ENCODE measurements at regions not wholly inside any gene's neighbourhood (a gene's known extent, or its start where the extent isn't known, plus 50 kb on each side); places are given as distances from the start of the nearest gene placed in this dataset.

DNA sequence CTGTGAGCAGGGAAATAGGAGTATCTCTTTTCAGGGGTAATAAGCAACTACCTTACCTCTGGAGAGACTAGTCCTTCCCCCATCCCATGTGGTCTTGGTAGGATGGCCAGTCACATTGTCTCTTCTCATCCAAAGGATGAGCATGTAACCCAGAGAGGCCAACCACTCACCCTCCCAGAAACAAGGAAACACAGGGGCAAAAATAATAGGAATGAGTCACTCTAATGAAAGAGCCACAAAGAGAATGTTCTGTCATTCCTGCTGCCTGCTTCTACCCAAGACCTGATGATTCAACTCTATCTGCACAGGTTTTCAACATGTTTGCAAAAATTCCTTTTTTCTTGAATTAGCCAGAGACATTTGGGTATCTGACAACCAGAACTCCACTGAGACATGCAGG lies 99.3 kb upstream of the NFE2L3 start:
- Histone ChIP-seq H2BK15ac (replicated peaks; ENCODE audit: low read depth) (no peak overlapping the region), H4K8ac (ENCODE audit: low read depth, low read length) (no peak overlapping the region), H3K23ac (ENCODE audit: low read length) (no peak overlapping the region), H3K79me2 (ENCODE audit: control insufficient read depth, insufficient read depth, low read length) (no peaks in the 10 kb centered on the region), H3K79me1 (ENCODE audit: low read length) (no peaks in the 10 kb centered on the region), H3K36me3 (ENCODE audit: control insufficient read depth, insufficient read depth, low read length) (no peaks in the 10 kb centered on the region), H3K4ac (ENCODE audit: low read depth, low read length) (no peak overlapping the region), H3K56ac (ENCODE audit: low read length) (no peak overlapping the region), H3K4me3 (ENCODE audit: low read length) (no peak overlapping the region), H4K5ac (ENCODE audit: low read length) (no peak overlapping the region), H2BK120ac (ENCODE audit: low read depth, low read length) (no peak overlapping the region), H3K4me1 (ENCODE audit: control insufficient read depth, low read depth, low read length) (no peaks in the 10 kb centered on the region), H2BK5ac (ENCODE audit: low read length) (no peak overlapping the region), H3K18ac (ENCODE audit: low read length) (no peak overlapping the region), H3K4me2 (ENCODE audit: low read length) (no peak overlapping the region), H3K27me3 (ENCODE audit: insufficient read depth, low read length, poor library complexity) (no peaks in the 10 kb centered on the region), H3K9ac (ENCODE audit: low read length) (no peak overlapping the region), H3K27ac (ENCODE audit: low read depth, low read length) (no peak overlapping the region), H2AK5ac (ENCODE audit: low read length) (no peak overlapping the region)
- DNase-seq = no peak

DNA sequence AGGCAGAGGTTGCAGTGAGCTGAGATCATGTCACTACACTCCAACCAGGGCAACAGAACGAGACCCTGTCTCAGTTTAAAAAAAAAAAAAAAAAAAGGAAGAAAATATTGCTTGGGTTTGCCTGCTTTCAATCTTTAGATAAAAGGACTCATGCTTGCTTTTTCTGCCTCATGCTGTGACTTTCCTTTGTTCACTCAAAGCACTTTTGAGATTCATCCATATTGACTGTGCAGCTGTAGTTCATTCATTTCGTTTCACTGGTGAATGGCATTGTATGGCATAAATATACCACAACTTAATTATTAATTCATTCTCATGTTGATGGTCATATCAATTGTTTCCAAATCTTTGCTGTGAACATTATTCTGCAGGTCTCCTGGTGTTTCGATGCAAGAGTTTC lies 97.6 kb upstream of the NFE2L3 start:
- H3K18ac ChIP-seq (ENCODE audit: low read length) = no peak overlapping the region
- H4K5ac ChIP-seq (ENCODE audit: low read length) = no peak overlapping the region
- DNase-seq = no peak
- H3K27me3 ChIP-seq (ENCODE audit: insufficient read depth, low read length, poor library complexity) = no peaks in the 10 kb centered on the region
- no peak overlapping the region for H3K27ac ChIP-seq (ENCODE audit: low read depth, low read length)
- H2BK5ac ChIP-seq (ENCODE audit: low read length) = no peak overlapping the region
- no peak overlapping the region for H3K23ac ChIP-seq (ENCODE audit: low read length)
- no peak overlapping the region for H2BK120ac ChIP-seq (ENCODE audit: low read depth, low read length)
- no peaks in the 10 kb centered on the region for H3K79me1 ChIP-seq (ENCODE audit: low read length)
- no peak overlapping the region for H3K56ac ChIP-seq (ENCODE audit: low read length)
- H2AK5ac ChIP-seq (ENCODE audit: low read length) = no peak overlapping the region
- H3K4me2 ChIP-seq (ENCODE audit: low read length) = no peak overlapping the region
- no peaks in the 10 kb centered on the region for H3K79me2 ChIP-seq (ENCODE audit: control insufficient read depth, insufficient read depth, low read length)
- WGBS (ENCODE audit: extremely low coverage, insufficient coverage, low lambda C conversion rate) = no CpG with 5 or more reads among the region's 3 CpGs
- no peaks in the 10 kb centered on the region for H3K4me1 ChIP-seq (ENCODE audit: control insufficient read depth, low read depth, low read length)
- H3K36me3 ChIP-seq (ENCODE audit: control insufficient read depth, insufficient read depth, low read length) = no peaks in the 10 kb centered on the region
- H4K8ac ChIP-seq (ENCODE audit: low read depth, low read length) = no peak overlapping the region
- H3K9ac ChIP-seq (ENCODE audit: low read length) = no peak overlapping the region
- H3K4ac ChIP-seq (ENCODE audit: low read depth, low read length) = no peak overlapping the region
- no peak overlapping the region for H3K4me3 ChIP-seq (ENCODE audit: low read length)
- H2BK15ac ChIP-seq (replicated peaks; ENCODE audit: low read depth) = no peak overlapping the region

DNA sequence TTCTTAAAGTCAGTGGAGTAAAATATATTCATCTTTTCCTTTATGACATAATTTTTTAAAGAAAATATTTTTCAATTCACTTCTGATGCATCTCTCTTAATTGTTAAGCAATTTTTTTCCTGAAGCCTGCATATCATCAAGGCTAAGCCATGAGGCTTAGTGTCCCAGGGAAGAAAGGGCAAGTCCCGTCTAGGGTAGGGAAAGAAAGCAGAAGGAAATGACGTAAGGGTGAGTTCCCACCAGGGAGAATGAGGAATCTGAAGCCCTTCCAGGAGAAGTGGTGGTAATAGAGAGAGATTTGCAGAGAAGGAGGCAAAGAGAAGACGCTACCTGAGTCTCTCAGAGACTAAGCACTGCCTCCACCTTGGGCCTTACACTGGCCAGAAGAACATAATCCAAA lies 96.8 kb upstream of the NFE2L3 start:
- Histone ChIP-seq H3K4ac (ENCODE audit: low read depth, low read length) (no peak overlapping the region), H3K79me2 (ENCODE audit: control insufficient read depth, insufficient read depth, low read length) (no peaks in the 10 kb centered on the region), H3K56ac (ENCODE audit: low read length) (no peak overlapping the region), H3K9ac (ENCODE audit: low read length) (no peak overlapping the region), H3K18ac (ENCODE audit: low read length) (no peak overlapping the region), H4K5ac (ENCODE audit: low read length) (no peak overlapping the region), H2AK5ac (ENCODE audit: low read length) (no peak overlapping the region), H3K23ac (ENCODE audit: low read length) (no peak overlapping the region), H3K4me3 (ENCODE audit: low read length) (no peak overlapping the region), H2BK120ac (ENCODE audit: low read depth, low read length) (no peak overlapping the region), H3K79me1 (ENCODE audit: low read length) (no peaks in the 10 kb centered on the region), H3K4me2 (ENCODE audit: low read length) (no peak overlapping the region), H3K27ac (ENCODE audit: low read depth, low read length) (no peak overlapping the region), H3K27me3 (ENCODE audit: insufficient read depth, low read length, poor library complexity) (no peaks in the 10 kb centered on the region), H2BK15ac (replicated peaks; ENCODE audit: low read depth) (no peak overlapping the region), H4K8ac (ENCODE audit: low read depth, low read length) (no peak overlapping the region), H3K36me3 (ENCODE audit: control insufficient read depth, insufficient read depth, low read length) (no peaks in the 10 kb centered on the region), H3K4me1 (ENCODE audit: control insufficient read depth, low read depth, low read length) (no peaks in the 10 kb centered on the region), H2BK5ac (ENCODE audit: low read length) (no peak overlapping the region)
- no peak for DNase-seq
- no CpG with 5 or more reads among the region's 3 CpGs for WGBS (ENCODE audit: extremely low coverage, insufficient coverage, low lambda C conversion rate)

DNA sequence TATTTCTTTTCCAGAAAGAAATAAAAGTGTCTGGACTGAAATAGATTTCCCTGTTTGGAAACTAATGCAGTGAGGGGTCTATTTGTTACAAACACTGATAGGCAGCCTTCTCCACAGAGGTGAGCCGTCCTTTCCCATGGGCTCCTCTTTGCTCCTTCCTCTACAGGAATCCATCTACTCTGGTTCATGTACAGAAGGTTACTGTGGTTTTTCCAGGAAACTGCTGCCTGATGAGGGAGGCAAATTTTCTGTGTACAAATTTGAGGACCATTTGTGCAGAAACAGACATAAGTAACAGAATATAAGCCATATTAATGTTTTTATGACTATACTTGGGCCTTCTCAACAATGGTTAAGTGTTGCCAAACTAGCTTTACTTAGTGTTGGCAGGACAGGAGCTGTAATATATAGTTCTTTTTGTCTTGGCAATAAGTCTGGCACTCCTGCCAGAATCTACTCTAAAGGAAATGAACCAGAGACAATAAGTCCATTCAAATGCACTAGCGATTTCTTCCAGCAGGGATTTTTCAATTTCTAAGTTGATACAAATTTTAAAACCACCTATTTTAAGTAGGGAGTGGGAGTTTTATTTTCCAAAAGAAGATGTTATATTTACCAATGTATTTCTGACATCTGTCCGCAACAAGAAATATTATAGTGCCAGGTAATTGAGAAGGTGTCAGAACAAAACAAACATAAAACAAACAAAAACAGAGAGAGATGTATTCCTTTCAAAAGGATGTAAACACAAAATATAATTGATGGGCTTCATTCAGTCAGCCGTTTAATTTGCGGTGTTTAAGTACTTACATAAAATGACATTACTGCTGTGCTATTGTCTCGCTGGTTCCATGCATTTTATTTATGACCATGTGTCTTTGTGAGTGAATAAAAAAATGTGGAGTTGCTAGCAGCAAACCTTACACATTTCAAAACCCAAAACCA lies 91.0 kb upstream of the NFE2L3 start:
- Histone ChIP-seq H3K23ac (ENCODE audit: low read length) (no peak overlapping the region), H3K27me3 (ENCODE audit: insufficient read depth, low read length, poor library complexity) (no peaks in the 10 kb centered on the region), H3K18ac (ENCODE audit: low read length) (no peak overlapping the region), H3K56ac (ENCODE audit: low read length) (no peak overlapping the region), H3K4me3 (ENCODE audit: low read length) (no peak overlapping the region), H3K36me3 (ENCODE audit: control insufficient read depth, insufficient read depth, low read length) (no peaks in the 10 kb centered on the region), H3K4ac (ENCODE audit: low read depth, low read length) (no peak overlapping the region), H3K4me1 (ENCODE audit: control insufficient read depth, low read depth, low read length) (no peaks in the 10 kb centered on the region), H3K79me2 (ENCODE audit: control insufficient read depth, insufficient read depth, low read length) (no peaks in the 10 kb centered on the region), H3K4me2 (ENCODE audit: low read length) (no peak overlapping the region), H3K79me1 (ENCODE audit: low read length) (no peaks in the 10 kb centered on the region), H3K27ac (ENCODE audit: low read depth, low read length) (no peak overlapping the region), H4K5ac (ENCODE audit: low read length) (no peak overlapping the region), H4K8ac (ENCODE audit: low read depth, low read length) (no peak overlapping the region), H2BK15ac (replicated peaks; ENCODE audit: low read depth) (no peak overlapping the region), H2AK5ac (ENCODE audit: low read length) (no peak overlapping the region), H2BK120ac (ENCODE audit: low read depth, low read length) (no peak overlapping the region), H2BK5ac (ENCODE audit: low read length) (no peak overlapping the region), H3K9ac (ENCODE audit: low read length) (no peak overlapping the region)
- no CpG with 5 or more reads among the region's 6 CpGs for WGBS (ENCODE audit: extremely low coverage, insufficient coverage, low lambda C conversion rate)
- DNase-seq = no peak

DNA sequence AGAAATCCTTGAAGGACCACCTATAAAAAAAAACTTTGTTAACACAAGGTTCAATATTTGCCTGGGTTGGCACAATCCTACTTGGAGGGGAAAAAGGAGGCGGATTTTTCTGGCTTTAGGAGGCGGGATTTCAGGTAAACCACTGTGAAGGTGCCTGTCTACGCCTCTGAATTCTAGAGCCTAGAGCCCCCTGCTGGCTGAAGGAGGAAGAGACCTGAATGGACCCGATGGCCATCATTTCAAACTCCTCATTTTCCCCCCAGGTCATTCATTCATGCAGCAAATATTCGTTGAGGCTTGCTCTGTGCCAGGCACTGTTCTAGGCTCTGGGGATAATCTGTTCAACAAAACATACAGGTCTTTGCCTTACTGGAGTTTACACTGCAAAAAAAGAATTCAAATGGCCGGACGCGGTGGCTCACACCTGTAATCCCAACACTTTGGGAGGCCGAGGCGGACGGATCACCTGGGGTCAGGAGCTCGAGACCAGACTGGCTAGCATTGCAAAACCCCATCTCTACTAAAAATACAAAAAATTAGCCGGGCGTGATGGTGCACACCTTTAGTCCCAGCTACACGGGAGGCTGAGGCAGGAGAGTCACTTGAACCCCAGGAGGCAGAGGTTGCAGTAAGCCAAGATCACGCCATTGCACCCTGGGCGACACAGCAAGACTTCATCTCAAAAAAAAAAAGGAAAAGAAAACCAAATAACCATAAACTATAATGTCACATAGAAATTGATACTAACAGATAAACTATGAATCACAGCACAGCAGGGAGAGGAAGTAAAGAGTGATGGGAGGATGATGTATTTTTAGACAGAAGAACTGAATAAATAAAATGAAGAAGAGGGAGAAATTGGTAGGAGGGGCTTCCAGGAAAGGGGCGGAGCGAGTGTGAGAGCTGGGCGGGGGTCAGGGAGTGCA lies 90.1 kb upstream of the NFE2L3 start:
- Histone ChIP-seq H3K79me2 (ENCODE audit: control insufficient read depth, insufficient read depth, low read length) (no peaks in the 10 kb centered on the region), H3K4me3 (ENCODE audit: low read length) (no peak overlapping the region), H4K8ac (ENCODE audit: low read depth, low read length) (no peak overlapping the region), H3K4me2 (ENCODE audit: low read length) (no peak overlapping the region), H2AK5ac (ENCODE audit: low read length) (no peak overlapping the region), H3K27me3 (ENCODE audit: insufficient read depth, low read length, poor library complexity) (no peaks in the 10 kb centered on the region), H3K4ac (ENCODE audit: low read depth, low read length) (no peak overlapping the region), H3K18ac (ENCODE audit: low read length) (no peak overlapping the region), H3K9ac (ENCODE audit: low read length) (no peak overlapping the region), H3K36me3 (ENCODE audit: control insufficient read depth, insufficient read depth, low read length) (no peaks in the 10 kb centered on the region), H4K5ac (ENCODE audit: low read length) (no peak overlapping the region), H3K23ac (ENCODE audit: low read length) (no peak overlapping the region), H2BK15ac (replicated peaks; ENCODE audit: low read depth) (no peak overlapping the region), H2BK5ac (ENCODE audit: low read length) (no peak overlapping the region), H3K27ac (ENCODE audit: low read depth, low read length) (no peak overlapping the region), H3K79me1 (ENCODE audit: low read length) (no peaks in the 10 kb centered on the region), H2BK120ac (ENCODE audit: low read depth, low read length) (no peak overlapping the region), H3K56ac (ENCODE audit: low read length) (no peak overlapping the region), H3K4me1 (ENCODE audit: control insufficient read depth, low read depth, low read length) (no peaks in the 10 kb centered on the region)
- DNase-seq = peak; percentile 87
- WGBS (ENCODE audit: extremely low coverage, insufficient coverage, low lambda C conversion rate) = no CpG with 5 or more reads among the region's 20 CpGs
